Activated T-cell treated with anti-CD3 and anti-CD28 coated beads, Interleukin-2, amount 50 U/mL, for 4 hours (primary cell): ENCODE measurements at regions not wholly inside any gene's neighbourhood (a gene's known extent, or its start where the extent isn't known, plus 50 kb on each side); places are given as distances from the start of the nearest gene placed in this dataset.

Experiments used
- ATAC-seq, 2 donors: fragments of 200-7000 bp; cut with Tn5 transposase; one replicate each; pipeline ENCODE4 v1.10.0; 2021
- DNase-seq: peaks from one replicate; pipeline ENCODE4 v3.0.0-alpha.2; 2020
- H3K27me3 Mint-ChIP-seq: one replicate; pipeline ENCODE4 v1.8.0; 2021; ENCODE audit warnings: low read depth, mixed read lengths
- H3K36me3 Mint-ChIP-seq: one replicate; pipeline ENCODE4 v1.8.0; 2022; ENCODE audit warnings: mixed read lengths; ENCODE audit not compliant: insufficient read depth
- H3K4me1 Mint-ChIP-seq: one replicate; pipeline ENCODE4 v1.8.0; 2021; ENCODE audit warnings: low read depth, mixed read lengths
- H3K4me3 Mint-ChIP-seq: one replicate; pipeline ENCODE4 v1.8.0; 2021; ENCODE audit warnings: mild to moderate bottlenecking, moderate library complexity, mixed read lengths
- H3K9me3 Mint-ChIP-seq: one replicate; pipeline ENCODE4 v1.8.0; 2021; ENCODE audit warnings: mixed read lengths

DNA sequence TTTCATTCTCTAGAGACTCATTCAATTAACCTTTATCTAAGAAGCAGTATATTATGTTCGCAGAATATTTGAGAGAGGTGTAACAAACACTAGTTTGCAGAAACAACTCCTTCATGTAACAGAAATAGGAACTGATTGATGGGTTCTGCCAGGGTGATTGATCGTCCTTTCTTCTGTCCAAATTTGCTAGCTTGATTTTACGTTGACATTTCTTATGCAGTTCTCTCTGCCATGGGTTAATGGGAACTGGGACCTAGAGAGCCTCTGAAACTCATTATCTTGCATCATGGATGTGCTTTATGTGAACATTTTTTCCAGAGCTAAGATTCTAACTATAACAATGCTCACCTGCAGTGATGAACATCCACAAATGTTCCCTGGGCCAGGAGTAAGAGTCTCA, 107.0 kb downstream of the SLC24A2 start:
- H3K27me3 Mint-ChIP-seq, result peaks cover 6% of the 10 kb centered on the region
- H3K9me3 Mint-ChIP-seq, result peaks cover 12% of the 10 kb centered on the region
- no peak for ATAC-seq
- no peak for DNase-seq
- H3K4me3 Mint-ChIP-seq, result no peak overlapping the region
- no peaks in the 10 kb centered on the region for H3K4me1 Mint-ChIP-seq
- H3K36me3 Mint-ChIP-seq, result no peaks in the 10 kb centered on the region

- H3K27me3 Mint-ChIP-seq, result peaks cover 10% of the 10 kb centered on the region
- H3K9me3 Mint-ChIP-seq, result peaks cover 4% of the 10 kb centered on the region
- DNase-seq (no peak), ATAC-seq (no peak)
- H3K36me3 Mint-ChIP-seq, result no peaks in the 10 kb centered on the region
- no peak overlapping the region for H3K4me3 Mint-ChIP-seq
- no peaks in the 10 kb centered on the region for H3K4me1 Mint-ChIP-seq
Measured at GRCh38 chr9:19677924-19678323, 110.9 kb downstream of the SLC24A2 start.

DNA sequence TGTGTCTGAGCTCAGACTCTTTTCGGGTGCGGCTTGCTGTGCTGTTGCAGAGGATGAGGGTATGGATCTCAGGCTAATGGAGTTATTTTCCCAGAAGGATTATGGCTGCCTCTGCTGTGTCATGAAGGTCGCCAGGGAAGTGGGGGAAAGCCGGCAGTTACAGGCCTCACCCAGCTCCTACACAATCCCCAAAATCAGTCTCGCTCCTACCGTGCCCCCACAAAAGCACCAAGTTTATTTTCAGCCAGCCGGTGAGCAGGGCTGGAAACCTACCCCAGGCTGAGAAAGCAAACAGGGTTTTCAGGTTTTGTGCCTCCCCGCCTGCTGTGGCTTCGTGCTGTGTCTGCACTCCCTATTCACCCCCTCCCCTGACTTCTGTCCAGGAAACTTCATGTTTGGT, 113.3 kb downstream of the SLC24A2 start:
- no peak overlapping the region for H3K4me3 Mint-ChIP-seq
- ATAC-seq, result no peak
- H3K4me1 Mint-ChIP-seq, result no peaks in the 10 kb centered on the region
- H3K36me3 Mint-ChIP-seq, result no peaks in the 10 kb centered on the region
- peaks cover 4% of the 10 kb centered on the region for H3K9me3 Mint-ChIP-seq
- no peak for DNase-seq
- peaks cover 10% of the 10 kb centered on the region for H3K27me3 Mint-ChIP-seq

- Mint-ChIP-seq H3K4me1 (no peaks in the 10 kb centered on the region), H3K4me3 (no peak overlapping the region), H3K36me3 (no peaks in the 10 kb centered on the region), H3K27me3 (peaks cover 5% of the 10 kb centered on the region), H3K9me3 (no peaks in the 10 kb centered on the region)
- DNase-seq (no peak), ATAC-seq (no peak)
Measured at GRCh38 chr9:19666575-19666974, 122.3 kb downstream of the SLC24A2 start.

DNA sequence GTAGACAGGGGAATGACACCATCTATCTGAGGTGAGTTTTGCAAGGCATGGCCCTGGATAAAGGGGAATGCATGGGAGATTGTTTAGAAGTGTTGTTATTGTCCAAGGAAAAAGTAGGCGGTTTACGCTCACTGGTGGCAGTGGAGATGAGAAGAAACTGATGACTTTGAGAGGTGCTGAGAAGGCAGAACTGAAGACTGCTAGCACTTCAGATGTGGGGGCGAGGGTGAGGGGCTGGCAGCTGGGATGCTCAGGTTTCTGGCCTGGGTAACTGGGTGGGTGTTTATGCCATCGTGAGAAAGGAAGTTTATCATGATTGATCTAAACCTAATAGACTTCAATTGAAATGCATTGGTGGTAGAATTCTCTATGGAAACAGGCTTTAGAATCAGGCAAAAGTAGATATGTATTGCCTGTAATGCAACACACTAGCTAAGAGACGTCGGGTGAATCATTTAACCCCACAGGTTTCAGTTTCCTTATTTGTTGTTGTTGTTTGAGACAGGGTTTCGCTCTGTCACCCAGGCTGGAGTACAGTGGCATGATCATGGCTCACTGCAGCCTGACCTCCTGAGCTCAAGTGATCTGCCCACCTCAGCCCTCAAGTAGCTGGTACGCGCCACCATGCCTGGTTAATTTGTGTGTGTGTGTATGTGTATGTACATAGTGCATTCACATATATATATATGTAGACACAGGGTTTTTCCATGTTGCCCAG, 123.5 kb downstream of the SLC24A2 start:
- Mint-ChIP-seq H3K36me3 (no peaks in the 10 kb centered on the region), H3K4me3 (no peak overlapping the region), H3K9me3 (no peaks in the 10 kb centered on the region), H3K4me1 (no peaks in the 10 kb centered on the region), H3K27me3 (peaks cover 6% of the 10 kb centered on the region)
- ATAC-seq, result peak; percentile 69 to 79
- DNase-seq, result no peak

DNA sequence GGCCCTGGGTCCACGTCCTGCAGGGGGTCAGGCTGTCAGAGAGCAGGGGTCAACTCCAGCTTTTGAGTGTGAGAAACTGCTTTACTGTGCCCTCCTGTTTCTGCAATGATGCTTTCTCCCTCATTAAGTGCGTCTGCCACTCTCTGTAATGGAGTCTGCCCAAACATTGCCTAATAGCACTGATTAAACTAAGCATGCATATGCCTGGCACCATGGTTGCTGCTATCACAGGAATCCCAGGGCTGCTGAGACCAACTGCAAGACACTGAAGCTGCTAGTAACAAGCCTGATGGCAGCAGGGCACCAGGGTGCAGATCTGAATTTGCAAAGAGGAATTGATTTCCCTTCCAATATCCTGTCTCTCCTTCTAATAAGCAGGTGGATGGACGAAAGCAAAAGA, 125.3 kb downstream of the SLC24A2 start:
- Mint-ChIP-seq H3K9me3 (no peaks in the 10 kb centered on the region), H3K27me3 (peaks cover 14% of the 10 kb centered on the region), H3K36me3 (no peaks in the 10 kb centered on the region), H3K4me1 (no peaks in the 10 kb centered on the region), H3K4me3 (no peak overlapping the region)
- ATAC-seq (no peak), DNase-seq (no peak)

GRCh38 chr9:19662213-19662612, 126.6 kb downstream of the SLC24A2 start:
- DNase-seq (no peak), ATAC-seq (no peak)
- Mint-ChIP-seq H3K36me3 (no peaks in the 10 kb centered on the region), H3K4me3 (no peak overlapping the region), H3K4me1 (no peaks in the 10 kb centered on the region), H3K9me3 (no peaks in the 10 kb centered on the region), H3K27me3 (peaks cover 14% of the 10 kb centered on the region)

DNA sequence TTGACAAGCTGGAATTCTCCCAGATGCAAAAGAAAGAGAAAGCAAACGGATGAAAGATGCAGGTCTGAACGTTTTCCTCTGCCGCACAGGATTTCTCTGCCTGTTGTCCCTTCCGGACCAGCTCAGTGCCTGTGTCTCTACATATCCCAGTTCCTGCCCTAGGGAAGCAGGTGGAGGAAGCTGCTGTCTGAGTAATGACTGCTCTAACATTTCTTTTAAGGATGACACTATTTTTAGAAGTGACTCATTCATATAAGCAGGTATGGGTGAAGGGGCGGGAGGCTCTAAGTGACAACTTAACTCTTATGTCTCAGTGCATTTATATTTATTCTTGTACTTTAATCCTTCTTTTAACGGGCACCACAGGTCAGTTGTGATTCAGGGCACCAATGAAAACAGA, 128.8 kb downstream of the SLC24A2 start:
- no peaks in the 10 kb centered on the region for H3K9me3 Mint-ChIP-seq
- ATAC-seq (no peak), DNase-seq (no peak)
- H3K27me3 Mint-ChIP-seq, result peaks cover 13% of the 10 kb centered on the region
- no peak overlapping the region for H3K4me3 Mint-ChIP-seq
- H3K4me1 Mint-ChIP-seq, result no peaks in the 10 kb centered on the region
- no peaks in the 10 kb centered on the region for H3K36me3 Mint-ChIP-seq

DNA sequence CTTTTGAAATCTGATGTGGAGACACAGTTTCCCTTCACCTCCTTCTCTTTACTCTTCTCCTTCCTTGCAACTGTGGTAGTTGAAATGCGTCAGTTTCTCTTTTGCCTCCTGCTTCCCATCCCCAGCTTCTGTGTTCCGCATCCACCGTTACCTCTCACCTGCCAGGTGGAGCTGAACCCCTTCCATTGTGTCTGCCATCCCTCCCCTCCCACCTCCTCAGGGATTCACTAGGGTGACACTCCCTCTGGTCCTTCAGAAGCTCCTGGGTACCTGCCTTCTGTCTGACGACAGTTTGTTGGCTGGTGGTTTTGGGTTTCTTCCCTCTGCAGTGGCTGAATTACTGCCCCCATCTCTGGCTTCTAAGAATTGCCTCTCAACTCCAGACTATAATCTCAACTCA, 132.1 kb downstream of the SLC24A2 start:
- Mint-ChIP-seq H3K4me3 (no peak overlapping the region), H3K27me3 (peaks cover 9% of the 10 kb centered on the region), H3K36me3 (no peaks in the 10 kb centered on the region), H3K4me1 (no peaks in the 10 kb centered on the region), H3K9me3 (no peaks in the 10 kb centered on the region)
- ATAC-seq, result no peak
- no peak for DNase-seq

GRCh38 chr9:19651681-19652080, 137.2 kb downstream of the SLC24A2 start:
- Mint-ChIP-seq H3K4me1 (no peaks in the 10 kb centered on the region), H3K4me3 (no peak overlapping the region), H3K36me3 (no peaks in the 10 kb centered on the region), H3K9me3 (no peaks in the 10 kb centered on the region), H3K27me3 (peaks cover 6% of the 10 kb centered on the region)
- ATAC-seq (no peak), DNase-seq (no peak)

DNA sequence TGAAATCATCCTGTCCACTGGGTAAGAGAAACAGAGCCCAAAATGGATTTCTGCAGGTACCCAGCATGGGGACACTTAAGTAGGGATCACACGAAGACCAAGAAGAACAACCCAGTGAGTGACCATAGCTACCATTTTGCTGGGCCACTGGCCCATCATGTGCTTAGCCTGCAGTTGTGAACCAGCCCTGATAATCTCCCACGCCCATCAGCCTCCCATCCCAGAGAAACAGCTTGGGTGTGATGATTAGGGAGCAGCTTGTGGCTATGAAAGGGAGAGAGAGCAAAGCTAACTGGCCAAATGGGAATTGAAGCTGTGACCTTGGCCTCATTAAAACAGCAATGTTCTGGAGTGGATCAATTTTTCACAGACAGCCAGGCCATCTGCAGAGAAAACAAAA, 138.5 kb downstream of the SLC24A2 start:
- Mint-ChIP-seq H3K27me3 (peaks cover 6% of the 10 kb centered on the region), H3K4me3 (no peak overlapping the region), H3K4me1 (no peaks in the 10 kb centered on the region), H3K36me3 (no peaks in the 10 kb centered on the region), H3K9me3 (no peaks in the 10 kb centered on the region)
- ATAC-seq, result no peak
- DNase-seq, result no peak

DNA sequence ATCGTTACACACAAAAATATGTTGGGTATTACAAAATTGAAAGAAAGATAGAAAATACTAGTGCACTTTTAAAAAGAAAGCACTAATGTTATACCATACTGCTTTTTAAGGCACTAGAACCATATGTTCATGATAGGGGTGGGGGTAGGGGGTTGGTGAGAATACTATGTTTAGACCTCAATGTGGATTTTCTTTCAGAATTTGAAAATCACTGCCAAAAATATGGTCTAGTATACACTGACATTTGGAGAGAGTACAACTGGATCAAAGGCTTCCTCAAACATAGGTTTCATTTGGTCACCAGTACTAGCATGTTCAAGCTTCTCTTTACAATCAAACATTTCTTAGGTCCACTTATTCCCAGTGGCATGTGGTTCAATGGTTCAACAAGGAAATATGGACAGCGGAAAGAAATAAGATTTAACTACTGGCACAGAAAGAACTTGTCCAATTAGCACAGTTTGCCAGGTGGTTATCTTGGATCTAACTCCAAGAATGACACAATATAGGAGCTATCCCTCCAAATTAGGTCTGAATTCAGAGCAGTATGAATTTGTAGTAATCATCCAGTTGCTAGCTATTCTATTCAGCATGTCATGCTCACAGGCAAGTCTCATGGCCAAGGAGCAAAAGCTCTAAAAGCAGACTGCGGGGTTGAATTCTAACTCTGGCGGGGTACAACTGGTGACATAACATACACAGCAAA, 139.3 kb downstream of the SLC24A2 start:
- Mint-ChIP-seq H3K27me3 (peaks cover 6% of the 10 kb centered on the region), H3K4me3 (no peak overlapping the region), H3K4me1 (no peaks in the 10 kb centered on the region), H3K9me3 (no peaks in the 10 kb centered on the region), H3K36me3 (no peaks in the 10 kb centered on the region)
- ATAC-seq (no peak), DNase-seq (no peak)

DNA sequence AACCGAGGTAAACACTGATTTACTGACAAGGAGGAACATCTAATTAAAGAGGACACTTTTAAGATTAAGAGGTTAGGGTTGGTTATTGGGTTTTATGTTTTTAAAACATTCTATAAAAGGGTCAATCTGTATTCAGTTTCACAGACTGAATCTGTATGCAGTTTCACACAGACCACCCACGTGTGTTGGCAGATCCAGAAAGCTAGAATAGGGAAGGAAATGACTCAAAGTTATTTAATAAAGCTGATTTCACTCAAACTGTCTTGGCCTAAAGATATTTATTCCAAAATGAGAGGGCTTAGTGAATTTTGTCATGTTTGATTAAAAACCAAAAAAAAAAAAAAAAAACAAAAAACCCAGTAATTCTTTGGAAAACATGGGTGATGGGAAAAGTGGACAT, 140.2 kb downstream of the SLC24A2 start:
- H3K9me3 Mint-ChIP-seq, result no peaks in the 10 kb centered on the region
- DNase-seq (no peak), ATAC-seq (no peak)
- peaks cover 6% of the 10 kb centered on the region for H3K27me3 Mint-ChIP-seq
- H3K4me3 Mint-ChIP-seq, result no peak overlapping the region
- H3K4me1 Mint-ChIP-seq, result no peaks in the 10 kb centered on the region
- no peaks in the 10 kb centered on the region for H3K36me3 Mint-ChIP-seq

GRCh38 chr9:19643875-19644274, 145.0 kb downstream of the SLC24A2 start:
- DNase-seq (no peak), ATAC-seq (no peak)
- Mint-ChIP-seq H3K4me3 (no peak overlapping the region), H3K36me3 (no peaks in the 10 kb centered on the region), H3K27me3 (peaks cover 6% of the 10 kb centered on the region), H3K9me3 (no peaks in the 10 kb centered on the region), H3K4me1 (no peaks in the 10 kb centered on the region)

GRCh38 chr9:19642256-19642655, 146.6 kb downstream of the SLC24A2 start:
- no peak for ATAC-seq
- Mint-ChIP-seq H3K4me3 (no peak overlapping the region), H3K36me3 (no peaks in the 10 kb centered on the region), H3K9me3 (no peaks in the 10 kb centered on the region), H3K4me1 (no peaks in the 10 kb centered on the region), H3K27me3 (peaks cover 2% of the 10 kb centered on the region)
- no peak for DNase-seq
